ENCODE measurements at regions not wholly inside any gene's neighbourhood (a gene's known extent, or its start where the extent isn't known, plus 50 kb on each side); places are given as distances from the start of the nearest gene placed in this dataset.

GRCh38 chr7:13201628-13202027, 514.2 kb downstream of the ARL4A start:
- no peaks in the 10 kb centered on the region for H3K79me2 ChIP-seq (ENCODE audit: control insufficient read depth, insufficient read depth, low read length, unreplicated experiment)
- H2AFZ ChIP-seq (ENCODE audit: low read length, unreplicated experiment) = no peak overlapping the region
- H3K27ac ChIP-seq (ENCODE audit: low read depth, low read length) = no peak overlapping the region
- H3K4me3 ChIP-seq (ENCODE audit: low read depth, low read length) = no peak overlapping the region
- peaks cover 14% of the 10 kb centered on the region for H3K4me1 ChIP-seq (ENCODE audit: control insufficient read depth, insufficient read depth, low read length, unreplicated experiment)
- no peaks in the 10 kb centered on the region for H3K27me3 ChIP-seq (ENCODE audit: insufficient read depth, low read length)
- no peaks in the 10 kb centered on the region for H3K36me3 ChIP-seq (ENCODE audit: insufficient read depth, low read length)

DNA sequence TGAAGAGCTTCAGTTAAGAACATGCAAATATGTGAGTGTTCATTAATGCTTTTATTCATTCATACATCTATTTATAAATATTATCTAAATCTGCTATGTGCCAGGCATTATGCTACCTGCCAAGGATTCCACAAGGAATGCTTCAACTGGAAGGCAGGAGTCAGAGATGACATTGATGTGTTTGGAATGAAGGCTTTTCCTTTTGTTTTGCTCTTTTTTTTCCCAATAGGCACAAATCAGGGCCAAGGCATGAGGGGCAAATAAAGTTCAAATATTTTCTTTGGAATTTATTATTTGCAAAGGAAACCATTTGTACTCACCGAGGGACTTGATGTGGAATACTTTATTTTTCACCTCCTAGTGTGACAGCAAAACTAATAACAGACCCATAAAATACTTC, 530.3 kb downstream of the ARL4A start:
- Histone ChIP-seq H3K4me3 (ENCODE audit: low read depth, low read length) (peak overlapping the region; percentile 54), H3K27ac (ENCODE audit: low read depth, low read length) (no peak overlapping the region), H3K79me2 (ENCODE audit: control insufficient read depth, insufficient read depth, low read length, unreplicated experiment) (no peaks in the 10 kb centered on the region), H3K4me1 (ENCODE audit: control insufficient read depth, insufficient read depth, low read length, unreplicated experiment) (peaks cover 9% of the 10 kb centered on the region), H3K27me3 (ENCODE audit: insufficient read depth, low read length) (no peaks in the 10 kb centered on the region), H3K36me3 (ENCODE audit: insufficient read depth, low read length) (no peaks in the 10 kb centered on the region), H2AFZ (ENCODE audit: low read length, unreplicated experiment) (peak overlapping the region; percentile 92)

GRCh38 chr7:13225068-13225467, 537.6 kb downstream of the ARL4A start:
- Histone ChIP-seq H3K36me3 (ENCODE audit: insufficient read depth, low read length) (no peaks in the 10 kb centered on the region), H3K79me2 (ENCODE audit: control insufficient read depth, insufficient read depth, low read length, unreplicated experiment) (no peaks in the 10 kb centered on the region), H3K27ac (ENCODE audit: low read depth, low read length) (no peak overlapping the region), H3K4me3 (ENCODE audit: low read depth, low read length) (no peak overlapping the region), H3K27me3 (ENCODE audit: insufficient read depth, low read length) (no peaks in the 10 kb centered on the region), H3K4me1 (ENCODE audit: control insufficient read depth, insufficient read depth, low read length, unreplicated experiment) (no peaks in the 10 kb centered on the region), H2AFZ (ENCODE audit: low read length, unreplicated experiment) (no peak overlapping the region)

DNA sequence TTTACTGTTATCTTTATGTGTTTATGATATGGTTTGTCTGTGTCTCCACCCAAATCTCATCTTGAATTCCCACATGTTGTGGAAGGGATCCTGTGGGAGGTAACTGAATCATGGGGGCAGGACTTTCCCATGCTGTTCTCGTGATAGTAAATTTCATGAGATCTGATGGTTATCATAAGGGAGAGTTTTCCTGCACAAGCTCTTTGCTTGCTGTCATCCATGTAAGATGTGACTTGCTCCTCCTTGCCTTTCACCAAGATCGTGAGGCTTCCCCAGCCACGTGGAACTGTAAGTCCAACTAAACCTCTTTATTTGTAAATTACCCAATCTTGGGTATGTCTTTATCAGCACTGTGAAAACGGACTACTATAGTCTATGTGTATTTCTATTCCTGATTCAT, 539.0 kb downstream of the ARL4A start:
- H3K4me1 ChIP-seq (ENCODE audit: control insufficient read depth, insufficient read depth, low read length, unreplicated experiment) = no peaks in the 10 kb centered on the region
- H3K27me3 ChIP-seq (ENCODE audit: insufficient read depth, low read length) = no peaks in the 10 kb centered on the region
- no peak overlapping the region for H3K27ac ChIP-seq (ENCODE audit: low read depth, low read length)
- H3K4me3 ChIP-seq (ENCODE audit: low read depth, low read length) = no peak overlapping the region
- H2AFZ ChIP-seq (ENCODE audit: low read length, unreplicated experiment) = no peak overlapping the region
- no peaks in the 10 kb centered on the region for H3K36me3 ChIP-seq (ENCODE audit: insufficient read depth, low read length)
- no peaks in the 10 kb centered on the region for H3K79me2 ChIP-seq (ENCODE audit: control insufficient read depth, insufficient read depth, low read length, unreplicated experiment)

DNA sequence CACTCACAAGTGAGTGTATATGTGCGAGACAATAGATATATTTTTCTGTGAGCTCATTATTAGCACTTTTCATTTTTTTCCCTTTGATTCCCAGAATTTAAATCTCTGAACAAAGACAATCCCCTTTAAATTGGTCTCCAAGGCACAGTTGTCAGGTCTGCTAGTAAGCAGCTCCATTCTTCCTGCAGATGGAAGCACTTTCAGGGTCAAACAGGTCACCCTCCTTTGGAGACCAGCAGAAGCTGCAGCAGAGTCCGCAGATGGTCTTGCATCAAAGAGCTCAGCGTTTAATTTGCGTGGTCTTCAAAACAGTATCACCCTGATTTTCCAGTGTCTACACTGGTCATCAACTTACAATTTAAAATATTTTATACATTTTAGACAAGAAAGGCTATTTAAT, 543.8 kb downstream of the ARL4A start:
- Histone ChIP-seq H3K4me3 (ENCODE audit: low read depth, low read length) (no peak overlapping the region), H3K27me3 (ENCODE audit: insufficient read depth, low read length) (no peaks in the 10 kb centered on the region), H3K4me1 (ENCODE audit: control insufficient read depth, insufficient read depth, low read length, unreplicated experiment) (no peaks in the 10 kb centered on the region), H3K27ac (ENCODE audit: low read depth, low read length) (no peak overlapping the region), H2AFZ (ENCODE audit: low read length, unreplicated experiment) (no peak overlapping the region), H3K79me2 (ENCODE audit: control insufficient read depth, insufficient read depth, low read length, unreplicated experiment) (no peaks in the 10 kb centered on the region), H3K36me3 (ENCODE audit: insufficient read depth, low read length) (no peaks in the 10 kb centered on the region)

GRCh38 chr7:13235436-13235835, 548.0 kb downstream of the ARL4A start:
- no peaks in the 10 kb centered on the region for H3K27me3 ChIP-seq (ENCODE audit: insufficient read depth, low read length)
- H3K4me1 ChIP-seq (ENCODE audit: control insufficient read depth, insufficient read depth, low read length, unreplicated experiment) = peaks cover 4% of the 10 kb centered on the region
- H2AFZ ChIP-seq (ENCODE audit: low read length, unreplicated experiment) = no peak overlapping the region
- no peaks in the 10 kb centered on the region for H3K79me2 ChIP-seq (ENCODE audit: control insufficient read depth, insufficient read depth, low read length, unreplicated experiment)
- H3K36me3 ChIP-seq (ENCODE audit: insufficient read depth, low read length) = no peaks in the 10 kb centered on the region
- no peak overlapping the region for H3K4me3 ChIP-seq (ENCODE audit: low read depth, low read length)
- no peak overlapping the region for H3K27ac ChIP-seq (ENCODE audit: low read depth, low read length)

DNA sequence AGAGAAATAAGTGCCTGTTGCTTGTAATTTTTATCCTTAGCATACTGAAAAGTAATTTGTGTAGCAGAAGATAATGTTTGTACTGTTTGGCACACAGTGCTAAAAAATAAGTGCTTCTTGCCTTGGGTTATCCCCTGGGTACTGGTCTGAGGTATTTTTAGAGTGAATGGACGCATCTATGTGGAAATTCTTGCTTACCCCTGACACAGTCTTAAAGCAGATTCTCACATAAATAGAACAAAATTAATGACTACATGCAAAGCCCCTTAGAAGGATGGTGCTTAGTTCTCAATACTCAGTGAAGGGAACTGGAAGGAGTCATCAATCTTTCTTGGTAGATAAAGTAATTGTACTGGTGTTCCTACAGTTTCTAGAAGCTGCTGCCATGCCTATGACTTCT, 548.6 kb downstream of the ARL4A start:
- no peaks in the 10 kb centered on the region for H3K79me2 ChIP-seq (ENCODE audit: control insufficient read depth, insufficient read depth, low read length, unreplicated experiment)
- H3K27me3 ChIP-seq (ENCODE audit: insufficient read depth, low read length) = no peaks in the 10 kb centered on the region
- H3K4me3 ChIP-seq (ENCODE audit: low read depth, low read length) = no peak overlapping the region
- no peak overlapping the region for H3K27ac ChIP-seq (ENCODE audit: low read depth, low read length)
- no peak overlapping the region for H2AFZ ChIP-seq (ENCODE audit: low read length, unreplicated experiment)
- H3K4me1 ChIP-seq (ENCODE audit: control insufficient read depth, insufficient read depth, low read length, unreplicated experiment) = peaks cover 7% of the 10 kb centered on the region
- H3K36me3 ChIP-seq (ENCODE audit: insufficient read depth, low read length) = no peaks in the 10 kb centered on the region

GRCh38 chr7:13240349-13240748, 552.9 kb downstream of the ARL4A start:
- H3K4me3 ChIP-seq (ENCODE audit: low read depth, low read length) = no peak overlapping the region
- H2AFZ ChIP-seq (ENCODE audit: low read length, unreplicated experiment) = no peak overlapping the region
- H3K27ac ChIP-seq (ENCODE audit: low read depth, low read length) = no peak overlapping the region

DNA sequence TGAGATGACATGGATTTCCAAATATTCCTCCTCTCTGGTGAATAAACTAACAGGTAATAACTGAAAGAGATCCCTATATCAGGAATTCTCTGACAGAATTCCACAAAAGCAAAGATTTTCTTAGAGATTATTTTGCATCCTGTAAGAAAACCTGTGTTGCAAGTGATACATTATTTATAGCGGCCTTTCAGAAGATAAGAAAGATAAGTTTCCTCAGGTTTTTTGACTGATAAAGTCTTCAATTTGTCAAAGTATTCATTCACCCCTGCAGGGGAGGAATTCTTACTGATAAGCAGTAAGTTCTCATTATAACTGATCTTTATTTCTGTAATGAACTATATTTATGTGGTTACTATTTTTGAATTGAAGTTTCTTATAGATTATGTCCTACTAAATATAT, 554.0 kb downstream of the ARL4A start:
- H3K79me2 ChIP-seq (ENCODE audit: control insufficient read depth, insufficient read depth, low read length, unreplicated experiment) = no peaks in the 10 kb centered on the region
- no peak overlapping the region for H3K4me3 ChIP-seq (ENCODE audit: low read depth, low read length)
- no peak overlapping the region for H2AFZ ChIP-seq (ENCODE audit: low read length, unreplicated experiment)
- no peaks in the 10 kb centered on the region for H3K27me3 ChIP-seq (ENCODE audit: insufficient read depth, low read length)
- H3K27ac ChIP-seq (ENCODE audit: low read depth, low read length) = no peak overlapping the region
- no peaks in the 10 kb centered on the region for H3K36me3 ChIP-seq (ENCODE audit: insufficient read depth, low read length)
- peaks cover 7% of the 10 kb centered on the region for H3K4me1 ChIP-seq (ENCODE audit: control insufficient read depth, insufficient read depth, low read length, unreplicated experiment)

More at GRCh38 chr7:13240349-13240748, 552.9 kb downstream of the ARL4A start:
- Histone ChIP-seq H3K79me2 (ENCODE audit: control insufficient read depth, insufficient read depth, low read length, unreplicated experiment) (no peaks in the 10 kb centered on the region), H3K4me1 (ENCODE audit: control insufficient read depth, insufficient read depth, low read length, unreplicated experiment) (peaks cover 7% of the 10 kb centered on the region), H3K27me3 (ENCODE audit: insufficient read depth, low read length) (no peaks in the 10 kb centered on the region), H3K36me3 (ENCODE audit: insufficient read depth, low read length) (no peaks in the 10 kb centered on the region)

DNA sequence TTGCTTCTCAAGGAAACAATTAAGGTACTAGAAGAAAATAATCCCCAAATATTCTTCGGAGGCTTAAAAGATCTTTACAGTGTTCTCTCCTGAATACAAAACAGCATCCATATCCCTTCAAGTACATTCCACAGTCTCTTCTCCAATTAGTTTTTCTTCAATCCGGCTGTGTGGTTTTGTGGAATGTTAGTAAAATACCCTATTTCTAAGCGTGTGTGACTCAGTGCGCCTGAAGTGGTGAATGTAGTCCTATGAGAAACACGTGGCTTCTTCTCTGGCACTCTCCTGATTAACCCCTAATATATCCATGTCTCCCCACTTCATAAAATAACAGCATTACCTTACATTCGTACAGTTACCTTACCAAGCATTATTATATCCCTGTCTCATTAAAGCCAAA, 570.2 kb downstream of the ARL4A start:
- Histone ChIP-seq H3K27me3 (ENCODE audit: insufficient read depth, low read length) (no peaks in the 10 kb centered on the region), H3K27ac (ENCODE audit: low read depth, low read length) (no peak overlapping the region), H3K4me1 (ENCODE audit: control insufficient read depth, insufficient read depth, low read length, unreplicated experiment) (no peaks in the 10 kb centered on the region), H3K4me3 (ENCODE audit: low read depth, low read length) (no peak overlapping the region), H3K79me2 (ENCODE audit: control insufficient read depth, insufficient read depth, low read length, unreplicated experiment) (no peaks in the 10 kb centered on the region), H2AFZ (ENCODE audit: low read length, unreplicated experiment) (no peak overlapping the region), H3K36me3 (ENCODE audit: insufficient read depth, low read length) (no peaks in the 10 kb centered on the region)

GRCh38 chr7:13258386-13258785, 571.0 kb downstream of the ARL4A start:
- no peaks in the 10 kb centered on the region for H3K36me3 ChIP-seq (ENCODE audit: insufficient read depth, low read length)
- no peak overlapping the region for H3K27ac ChIP-seq (ENCODE audit: low read depth, low read length)
- no peak overlapping the region for H2AFZ ChIP-seq (ENCODE audit: low read length, unreplicated experiment)
- H3K4me1 ChIP-seq (ENCODE audit: control insufficient read depth, insufficient read depth, low read length, unreplicated experiment) = no peaks in the 10 kb centered on the region
- H3K4me3 ChIP-seq (ENCODE audit: low read depth, low read length) = no peak overlapping the region
- H3K27me3 ChIP-seq (ENCODE audit: insufficient read depth, low read length) = no peaks in the 10 kb centered on the region
- no peaks in the 10 kb centered on the region for H3K79me2 ChIP-seq (ENCODE audit: control insufficient read depth, insufficient read depth, low read length, unreplicated experiment)
